ENCODE measurements at regions not wholly inside any gene's neighbourhood (a gene's known extent, or its start where the extent isn't known, plus 50 kb on each side); places are given as distances from the start of the nearest gene placed in this dataset.
A peak's percentile ranks its signal among the peaks of the same experiment; 100 is the strongest.

DNA sequence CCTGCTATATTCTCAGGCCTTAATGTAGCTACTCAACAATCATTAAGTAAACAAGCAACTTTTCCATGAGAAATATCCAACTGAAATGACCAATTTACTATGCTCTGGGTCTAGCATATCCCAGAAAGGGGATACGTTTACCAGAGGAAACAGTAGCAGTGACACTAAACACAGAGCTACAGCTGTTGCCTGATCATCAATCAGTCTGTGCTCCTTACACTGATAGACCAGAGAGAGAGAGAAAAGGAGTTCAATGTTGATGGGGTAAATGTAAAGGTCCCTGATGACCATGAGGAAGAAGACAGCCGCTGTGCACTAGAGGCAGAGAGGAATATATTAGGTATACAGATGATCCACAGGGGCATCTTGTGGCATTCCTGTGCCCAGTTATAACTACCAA, 397.2 kb upstream of the USP15 start:
- Mint-ChIP-seq H3K4me1 (no peaks in the 10 kb centered on the region), H3K4me3 (no peak overlapping the region), H3K27ac (no peak overlapping the region), H3K36me3 (no peaks in the 10 kb centered on the region), H3K27me3 (no peaks in the 10 kb centered on the region), H3K9me3 (peaks cover 0 to 4% (median 0%) of the 10 kb centered on the region in 7 donors)
- H3K9me3 ChIP-seq (ENCODE audit: control insufficient read depth in 2 of 2, low read length in 2 of 2) = no peaks in the 10 kb centered on the region
- DNase-seq = no peak
- H3K27ac ChIP-seq (ENCODE audit: insufficient read depth, low read length, poor library complexity, severe bottlenecking) = no peak overlapping the region
- no peaks in the 10 kb centered on the region for H3K27me3 ChIP-seq (ENCODE audit: control insufficient read depth, insufficient read depth, low read length)
- ATAC-seq (ENCODE audit: low read depth in 2 of 2) = no peak
- no peaks in the 10 kb centered on the region for H3K36me3 ChIP-seq (ENCODE audit: control insufficient read depth, insufficient read depth, low read length)
- no peaks in the 10 kb centered on the region for H3K4me1 ChIP-seq (ENCODE audit: control insufficient read depth, insufficient read depth, low read length, poor library complexity, severe bottlenecking)
- no peak overlapping the region for H3K4me3 ChIP-seq (ENCODE audit: low read depth, low read length)

DNA sequence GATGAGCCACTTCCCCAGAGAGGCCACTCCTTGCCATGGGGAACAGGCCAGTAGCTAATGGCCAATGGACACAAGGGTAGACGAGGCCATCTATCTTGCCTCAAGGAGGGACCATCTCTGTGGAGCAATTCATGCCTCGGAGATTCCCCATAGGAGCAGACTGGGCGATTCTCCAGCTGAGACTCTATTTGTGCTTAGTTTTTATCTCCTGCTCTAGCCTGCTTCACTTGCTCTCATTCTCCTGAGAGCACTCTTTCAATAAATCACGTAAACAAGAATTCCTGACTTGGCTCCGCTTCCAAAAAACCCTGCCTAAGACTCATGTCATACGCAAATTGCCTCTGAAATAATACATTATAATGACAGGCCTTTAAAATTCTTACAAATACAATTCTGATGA, 396.4 kb upstream of the USP15 start:
- ATAC-seq (ENCODE audit: low read depth in 2 of 2) (no peak), DNase-seq (no peak)
- no peaks in the 10 kb centered on the region for H3K27me3 ChIP-seq (ENCODE audit: control insufficient read depth, insufficient read depth, low read length)

DNA sequence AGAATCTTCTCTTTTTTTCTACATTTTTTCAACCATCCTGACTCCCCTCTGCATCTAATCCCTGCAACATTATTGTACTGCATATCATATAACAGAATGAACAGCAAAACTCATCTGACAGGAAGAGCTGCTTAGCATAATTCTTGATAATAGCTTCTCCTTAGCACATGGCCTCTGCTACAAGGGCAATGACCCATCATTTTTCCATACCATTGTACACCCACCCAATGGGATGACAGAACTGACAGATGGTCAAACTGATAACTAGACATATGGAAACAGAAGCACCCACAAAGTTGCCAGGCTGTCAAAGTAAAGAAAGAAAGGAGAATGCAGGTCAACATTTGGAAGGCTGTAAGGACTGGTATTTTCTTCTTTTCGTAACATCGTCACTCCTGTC, 390.4 kb upstream of the USP15 start:
- H3K4me1 ChIP-seq (ENCODE audit: control insufficient read depth, insufficient read depth, low read length, poor library complexity, severe bottlenecking) = peaks cover 9% of the 10 kb centered on the region

More for the DNA sequence above, 396.4 kb upstream of the USP15 start:
- Histone ChIP-seq H3K4me3 (ENCODE audit: low read depth, low read length) (no peak overlapping the region), H3K9me3 (ENCODE audit: control insufficient read depth in 2 of 2, low read length in 2 of 2) (no peaks in the 10 kb centered on the region), H3K36me3 (ENCODE audit: control insufficient read depth, insufficient read depth, low read length) (no peaks in the 10 kb centered on the region), H3K4me1 (ENCODE audit: control insufficient read depth, insufficient read depth, low read length, poor library complexity, severe bottlenecking) (no peaks in the 10 kb centered on the region), H3K27ac (ENCODE audit: insufficient read depth, low read length, poor library complexity, severe bottlenecking) (no peak overlapping the region)
- Mint-ChIP-seq H3K27ac (no peak overlapping the region), H3K9me3 (peaks cover 0 to 4% (median 0%) of the 10 kb centered on the region in 7 donors), H3K4me1 (no peaks in the 10 kb centered on the region), H3K27me3 (no peaks in the 10 kb centered on the region), H3K4me3 (no peak overlapping the region), H3K36me3 (no peaks in the 10 kb centered on the region)

DNA sequence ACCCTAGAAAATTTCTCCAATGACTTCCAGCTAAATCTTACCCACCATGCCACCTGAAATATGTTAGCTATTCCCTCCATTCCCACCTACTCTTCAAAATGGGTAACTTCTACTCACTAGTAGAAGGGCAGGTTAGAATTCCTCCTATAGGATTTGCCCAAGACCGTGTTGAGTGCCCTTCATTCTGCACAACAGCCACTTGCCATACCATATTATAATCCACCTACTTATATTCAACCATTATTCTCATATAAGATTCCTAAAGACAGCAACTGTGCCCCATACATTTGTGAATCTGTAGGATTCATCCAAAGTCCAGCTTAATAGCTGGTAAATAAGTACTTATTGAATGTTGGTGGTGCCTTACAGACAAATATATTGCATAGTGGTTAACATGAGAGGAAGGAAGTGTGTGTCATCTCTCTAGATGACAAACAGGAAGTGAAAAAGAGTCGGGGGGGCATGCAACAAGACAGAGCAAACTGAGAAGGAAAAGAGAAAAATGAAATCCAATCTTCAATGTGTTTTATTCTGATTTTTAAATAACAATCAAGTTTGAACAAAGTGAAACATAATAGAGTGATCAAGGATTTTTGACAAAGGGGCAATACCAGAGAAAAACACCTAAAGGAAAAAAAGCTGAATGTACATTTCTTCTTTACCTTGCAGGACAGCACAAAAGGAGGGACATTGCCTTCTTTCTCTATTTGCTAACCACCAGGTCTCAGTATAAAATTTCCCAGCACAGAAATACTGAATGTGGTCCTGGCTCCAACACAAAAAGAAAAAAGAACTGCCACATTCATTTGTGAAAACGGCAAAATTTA, 389.3 kb upstream of the USP15 start:
- H3K27me3 ChIP-seq (ENCODE audit: control insufficient read depth, insufficient read depth, low read length) = no peaks in the 10 kb centered on the region
- H3K4me1 ChIP-seq (ENCODE audit: control insufficient read depth, insufficient read depth, low read length, poor library complexity, severe bottlenecking) = peaks cover 9% of the 10 kb centered on the region
- Mint-ChIP-seq H3K9me3 (no peaks in the 10 kb centered on the region), H3K27ac (no peak overlapping the region), H3K27me3 (no peaks in the 10 kb centered on the region), H3K4me1 (peaks cover 0 to 6% (median 0%) of the 10 kb centered on the region in 4 donors), H3K36me3 (no peaks in the 10 kb centered on the region), H3K4me3 (no peak overlapping the region)
- ATAC-seq (ENCODE audit: low read depth in 2 of 2) (peak; percentile 84 to 91), DNase-seq (peak in 2 of 3 donors; percentile 48 to 80)
- peak overlapping the region; percentile 42 for H3K4me3 ChIP-seq (ENCODE audit: low read depth, low read length)
- H3K36me3 ChIP-seq (ENCODE audit: control insufficient read depth, insufficient read depth, low read length) = no peaks in the 10 kb centered on the region
- peak overlapping the region; percentile 29 for H3K27ac ChIP-seq (ENCODE audit: insufficient read depth, low read length, poor library complexity, severe bottlenecking)
- no peaks in the 10 kb centered on the region for H3K9me3 ChIP-seq (ENCODE audit: control insufficient read depth in 2 of 2, low read length in 2 of 2)

More for the DNA sequence above, 390.4 kb upstream of the USP15 start:
- no peak overlapping the region for H3K4me3 Mint-ChIP-seq
- H3K4me1 Mint-ChIP-seq = peaks cover 0 to 6% (median 0%) of the 10 kb centered on the region in 4 donors
- DNase-seq = no peak
- no peak overlapping the region for H3K4me3 ChIP-seq (ENCODE audit: low read depth, low read length)
- H3K27ac ChIP-seq (ENCODE audit: insufficient read depth, low read length, poor library complexity, severe bottlenecking) = no peak overlapping the region
- H3K9me3 Mint-ChIP-seq = no peaks in the 10 kb centered on the region
- no peak overlapping the region for H3K27ac Mint-ChIP-seq
- H3K36me3 ChIP-seq (ENCODE audit: control insufficient read depth, insufficient read depth, low read length) = no peaks in the 10 kb centered on the region
- no peaks in the 10 kb centered on the region for H3K9me3 ChIP-seq (ENCODE audit: control insufficient read depth in 2 of 2, low read length in 2 of 2)
- no peaks in the 10 kb centered on the region for H3K27me3 ChIP-seq (ENCODE audit: control insufficient read depth, insufficient read depth, low read length)
- H3K27me3 Mint-ChIP-seq = no peaks in the 10 kb centered on the region
- no peaks in the 10 kb centered on the region for H3K36me3 Mint-ChIP-seq
- peak in 1 of 2 donors; percentile 22 for ATAC-seq (ENCODE audit: low read depth in 2 of 2)

DNA sequence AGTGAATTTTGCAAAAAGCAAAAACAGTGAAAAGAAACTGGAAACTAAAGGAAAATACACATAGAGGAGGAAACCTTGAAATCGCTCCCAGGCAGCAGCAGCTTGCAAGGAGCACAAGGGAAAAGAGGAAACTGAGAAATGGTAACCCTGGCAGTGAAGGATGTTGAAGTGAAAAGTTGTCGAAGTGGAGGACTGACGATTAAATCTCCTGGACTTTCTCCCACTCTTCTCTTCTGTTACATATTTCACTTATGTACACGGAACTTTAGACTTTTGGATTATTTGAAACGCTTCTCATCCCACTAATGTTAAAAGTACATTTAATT, 388.8 kb upstream of the USP15 start:
- Histone ChIP-seq H3K4me3 (ENCODE audit: low read depth, low read length) (peak overlapping the region; percentile 42), H3K27ac (ENCODE audit: insufficient read depth, low read length, poor library complexity, severe bottlenecking) (no peak overlapping the region), H3K27me3 (ENCODE audit: control insufficient read depth, insufficient read depth, low read length) (no peaks in the 10 kb centered on the region), H3K4me1 (ENCODE audit: control insufficient read depth, insufficient read depth, low read length, poor library complexity, severe bottlenecking) (peaks cover 9% of the 10 kb centered on the region), H3K36me3 (ENCODE audit: control insufficient read depth, insufficient read depth, low read length) (no peaks in the 10 kb centered on the region), H3K9me3 (ENCODE audit: control insufficient read depth in 2 of 2, low read length in 2 of 2) (no peaks in the 10 kb centered on the region)
- DNase-seq (no peak), ATAC-seq (ENCODE audit: low read depth in 2 of 2) (no peak)
- Mint-ChIP-seq H3K4me1 (peaks cover 0 to 6% (median 0%) of the 10 kb centered on the region in 4 donors), H3K27ac (no peak overlapping the region), H3K4me3 (peak overlapping the region in 2 of 4 donors; percentile 13 to 28), H3K36me3 (no peaks in the 10 kb centered on the region), H3K9me3 (no peaks in the 10 kb centered on the region), H3K27me3 (no peaks in the 10 kb centered on the region)

DNA sequence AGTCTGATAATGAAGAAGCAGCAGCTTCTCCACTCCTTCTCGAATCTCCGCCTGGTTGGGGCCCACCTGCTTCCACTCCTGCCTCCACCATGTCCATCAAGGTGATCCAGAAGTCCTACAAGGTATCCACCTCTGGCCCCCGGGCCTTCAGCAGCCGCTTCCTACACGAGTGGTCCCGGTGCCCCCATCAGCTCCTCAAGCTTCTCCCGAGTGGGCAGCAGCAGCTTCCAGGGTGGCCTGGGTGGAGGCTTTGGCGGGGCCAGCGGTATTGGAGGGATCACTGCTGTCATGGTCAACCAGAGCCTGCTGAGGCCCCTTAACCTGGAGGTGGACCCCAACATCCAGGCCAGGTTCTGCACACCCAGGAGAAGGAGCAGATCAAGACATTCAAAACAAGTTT, 381.0 kb upstream of the USP15 start:
- Histone ChIP-seq H3K4me1 (ENCODE audit: control insufficient read depth, insufficient read depth, low read length, poor library complexity, severe bottlenecking) (no peaks in the 10 kb centered on the region), H3K4me3 (ENCODE audit: low read depth, low read length) (no peak overlapping the region), H3K36me3 (ENCODE audit: control insufficient read depth, insufficient read depth, low read length) (no peaks in the 10 kb centered on the region), H3K9me3 (ENCODE audit: control insufficient read depth in 2 of 2, low read length in 2 of 2) (no peaks in the 10 kb centered on the region), H3K27me3 (ENCODE audit: control insufficient read depth, insufficient read depth, low read length) (no peaks in the 10 kb centered on the region), H3K27ac (ENCODE audit: insufficient read depth, low read length, poor library complexity, severe bottlenecking) (no peak overlapping the region)
- Mint-ChIP-seq H3K4me3 (no peak overlapping the region), H3K9me3 (peaks cover 0 to 3% (median 0%) of the 10 kb centered on the region in 7 donors), H3K27me3 (no peaks in the 10 kb centered on the region), H3K36me3 (no peaks in the 10 kb centered on the region), H3K4me1 (peaks cover 0 to 3% (median 0%) of the 10 kb centered on the region in 4 donors), H3K27ac (no peak overlapping the region)
- ATAC-seq (ENCODE audit: low read depth in 2 of 2) = no peak
- DNase-seq = no peak

DNA sequence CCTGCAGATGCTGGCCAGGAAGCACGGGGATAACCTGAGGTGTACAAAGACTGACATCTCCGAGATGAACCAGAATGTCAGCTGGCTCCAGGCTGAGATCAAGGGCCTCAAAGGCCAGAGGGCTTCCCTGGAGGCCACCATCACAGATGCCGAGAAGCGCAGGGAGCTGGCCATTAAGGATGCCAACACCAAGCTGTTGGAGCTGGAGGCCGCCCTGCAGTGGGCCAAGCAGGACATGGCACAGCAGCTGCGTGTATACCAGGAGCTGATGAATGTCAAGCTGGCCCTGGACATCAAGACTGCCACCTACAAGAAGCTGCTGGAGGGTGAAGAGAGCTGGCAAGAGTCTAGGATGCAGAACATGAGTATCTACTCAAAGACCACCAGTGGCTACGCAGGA, 380.0 kb upstream of the USP15 start:
- Mint-ChIP-seq H3K4me1 (peaks cover 0 to 3% (median 0%) of the 10 kb centered on the region in 4 donors), H3K27ac (no peak overlapping the region), H3K4me3 (no peak overlapping the region), H3K9me3 (peaks cover 0 to 3% (median 0%) of the 10 kb centered on the region in 7 donors), H3K27me3 (no peaks in the 10 kb centered on the region), H3K36me3 (no peaks in the 10 kb centered on the region)
- no peak overlapping the region for H3K27ac ChIP-seq (ENCODE audit: insufficient read depth, low read length, poor library complexity, severe bottlenecking)
- H3K4me3 ChIP-seq (ENCODE audit: low read depth, low read length) = no peak overlapping the region
- no peaks in the 10 kb centered on the region for H3K27me3 ChIP-seq (ENCODE audit: control insufficient read depth, insufficient read depth, low read length)
- no peak for ATAC-seq (ENCODE audit: low read depth in 2 of 2)
- no peaks in the 10 kb centered on the region for H3K4me1 ChIP-seq (ENCODE audit: control insufficient read depth, insufficient read depth, low read length, poor library complexity, severe bottlenecking)
- no peaks in the 10 kb centered on the region for H3K9me3 ChIP-seq (ENCODE audit: control insufficient read depth in 2 of 2, low read length in 2 of 2)
- DNase-seq = no peak
- no peaks in the 10 kb centered on the region for H3K36me3 ChIP-seq (ENCODE audit: control insufficient read depth, insufficient read depth, low read length)

DNA sequence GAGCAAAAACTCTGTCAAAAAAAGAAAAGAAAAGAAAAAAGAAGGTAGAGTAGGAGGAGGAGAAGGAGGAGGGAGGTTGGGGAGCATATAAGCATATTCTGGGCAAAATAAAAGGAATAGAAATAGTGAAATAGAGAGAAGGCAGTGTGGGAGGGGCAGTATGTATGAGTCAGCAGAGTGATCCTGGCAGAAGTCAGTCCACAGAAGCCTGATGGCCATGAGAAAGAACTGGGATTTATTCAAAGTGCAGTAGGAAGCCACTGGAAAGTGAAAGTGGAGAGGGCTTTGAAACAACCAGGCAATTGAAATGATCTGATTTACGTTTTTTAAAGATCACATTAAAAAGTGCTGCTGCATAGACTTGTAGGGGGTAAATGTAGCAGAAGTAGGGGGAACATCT, 368.6 kb upstream of the USP15 start:
- peak overlapping the region in 1 of 3 donors; percentile 10 for H3K27ac Mint-ChIP-seq
- ATAC-seq (ENCODE audit: low read depth in 2 of 2) = no peak
- H3K27me3 Mint-ChIP-seq = peaks cover 4% of the 10 kb centered on the region

More for the DNA sequence above, 368.6 kb upstream of the USP15 start:
- no peak for DNase-seq
- Mint-ChIP-seq H3K36me3 (no peaks in the 10 kb centered on the region), H3K4me3 (no peak overlapping the region), H3K9me3 (peaks cover 0 to 6% (median 1%) of the 10 kb centered on the region in 7 donors), H3K4me1 (peaks cover 0 to 3% (median 0%) of the 10 kb centered on the region in 4 donors)
- no peak overlapping the region for H3K4me3 ChIP-seq (ENCODE audit: low read depth, low read length)
- H3K27ac ChIP-seq (ENCODE audit: insufficient read depth, low read length, poor library complexity, severe bottlenecking) = no peak overlapping the region
- no peaks in the 10 kb centered on the region for H3K36me3 ChIP-seq (ENCODE audit: control insufficient read depth, insufficient read depth, low read length)
- peaks cover 0 to 2% of the 10 kb centered on the region in 2 experiments for H3K9me3 ChIP-seq (ENCODE audit: control insufficient read depth in 2 of 2, low read length in 2 of 2)
- no peaks in the 10 kb centered on the region for H3K27me3 ChIP-seq (ENCODE audit: control insufficient read depth, insufficient read depth, low read length)
- no peaks in the 10 kb centered on the region for H3K4me1 ChIP-seq (ENCODE audit: control insufficient read depth, insufficient read depth, low read length, poor library complexity, severe bottlenecking)
